ENCODE measurements at regions not wholly inside any gene's neighbourhood (a gene's known extent, or its start where the extent isn't known, plus 50 kb on each side); places are given as distances from the start of the nearest gene placed in this dataset.
"Not testable (repeated sequence)": the region's sequence is repeated elsewhere in the genome, so short reads cannot be mapped to it uniquely, and the experiment has no call there.

DNA sequence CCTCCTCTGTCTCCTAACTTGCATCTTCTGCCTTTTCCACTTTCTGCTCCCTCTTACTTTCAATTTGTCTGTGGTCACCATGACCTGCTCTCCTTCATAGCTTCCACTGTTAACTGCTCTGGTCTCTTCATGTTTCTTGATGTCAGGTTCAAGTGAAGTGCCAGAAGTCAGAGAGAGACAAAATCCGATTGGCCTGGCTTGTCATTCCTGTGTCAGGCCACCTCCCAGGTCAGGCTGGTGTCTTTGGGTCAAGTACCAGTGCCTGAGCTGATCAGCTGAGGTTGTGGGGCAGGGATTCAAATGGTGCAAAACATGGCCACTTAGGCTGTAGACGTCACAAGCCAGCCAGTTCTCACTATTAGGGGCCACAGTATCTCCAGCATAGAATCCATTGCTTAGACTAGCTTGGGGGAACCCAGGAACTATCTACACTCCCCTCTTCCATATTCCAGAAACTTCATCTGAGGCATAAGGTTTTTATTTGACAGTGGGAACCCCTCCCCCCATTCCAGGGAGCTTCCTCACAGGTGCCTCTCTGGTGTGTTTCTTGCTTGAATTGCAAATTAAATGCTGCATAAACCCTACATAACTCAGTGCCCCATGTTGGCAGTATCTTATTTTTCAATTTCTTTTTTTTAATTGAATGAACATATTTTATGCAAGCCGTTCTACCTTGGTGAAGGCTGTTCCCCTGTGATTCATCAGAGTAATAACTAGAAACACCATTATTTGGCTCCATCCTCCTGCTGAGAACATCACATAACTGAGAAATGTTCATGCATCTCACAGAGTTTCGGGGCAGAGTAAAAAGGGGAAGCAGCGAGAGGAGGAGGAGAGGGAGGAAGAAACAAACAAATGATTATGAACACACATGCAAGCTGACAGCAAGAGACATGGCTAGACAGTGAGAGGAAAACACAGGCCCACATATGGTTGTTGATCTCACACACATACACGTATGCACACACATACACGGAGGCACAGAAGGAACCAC lies 175.8 kb downstream of the TLE3 start:
- no peak for DNase-seq (ENCODE audit: low read depth)
- H3K4me3 ChIP-seq (ENCODE audit: control insufficient read depth, low read depth, low read length): no peak overlapping the region
- TF ChIP-seq, protein P1, sequence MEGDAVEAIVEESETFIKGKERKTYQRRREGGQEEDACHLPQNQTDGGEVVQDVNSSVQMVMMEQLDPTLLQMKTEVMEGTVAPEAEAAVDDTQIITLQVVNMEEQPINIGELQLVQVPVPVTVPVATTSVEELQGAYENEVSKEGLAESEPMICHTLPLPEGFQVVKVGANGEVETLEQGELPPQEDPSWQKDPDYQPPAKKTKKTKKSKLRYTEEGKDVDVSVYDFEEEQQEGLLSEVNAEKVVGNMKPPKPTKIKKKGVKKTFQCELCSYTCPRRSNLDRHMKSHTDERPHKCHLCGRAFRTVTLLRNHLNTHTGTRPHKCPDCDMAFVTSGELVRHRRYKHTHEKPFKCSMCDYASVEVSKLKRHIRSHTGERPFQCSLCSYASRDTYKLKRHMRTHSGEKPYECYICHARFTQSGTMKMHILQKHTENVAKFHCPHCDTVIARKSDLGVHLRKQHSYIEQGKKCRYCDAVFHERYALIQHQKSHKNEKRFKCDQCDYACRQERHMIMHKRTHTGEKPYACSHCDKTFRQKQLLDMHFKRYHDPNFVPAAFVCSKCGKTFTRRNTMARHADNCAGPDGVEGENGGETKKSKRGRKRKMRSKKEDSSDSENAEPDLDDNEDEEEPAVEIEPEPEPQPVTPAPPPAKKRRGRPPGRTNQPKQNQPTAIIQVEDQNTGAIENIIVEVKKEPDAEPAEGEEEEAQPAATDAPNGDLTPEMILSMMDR (conservative IDR thresholded peaks at IDR 0.05; ENCODE audit: control insufficient read depth, insufficient read depth, low read depth, low read length): no peak

DNA sequence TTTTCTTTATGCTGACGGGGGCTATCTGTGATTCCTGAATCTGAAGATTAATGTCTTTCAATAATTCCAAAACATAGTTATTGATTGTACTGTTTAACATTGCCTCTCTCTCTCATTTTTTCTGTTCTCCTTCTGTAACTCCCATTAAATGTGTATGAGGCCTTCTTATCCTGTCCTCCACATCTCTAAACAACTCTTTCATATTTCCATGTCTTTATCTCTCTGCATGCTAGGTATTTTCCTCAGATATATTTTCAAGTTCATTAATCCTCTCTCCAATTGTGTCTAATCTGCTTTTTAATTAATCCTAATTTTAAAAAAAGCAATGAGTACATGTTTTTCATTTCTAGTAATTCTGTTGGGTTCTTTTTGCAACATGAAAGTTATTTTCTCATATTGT lies 173.2 kb downstream of the TLE3 start:
- H3K4me3 ChIP-seq (ENCODE audit: control insufficient read depth, low read depth, low read length): no peak overlapping the region
- no peak for DNase-seq (ENCODE audit: low read depth)
- TF ChIP-seq, protein P1 (conservative IDR thresholded peaks at IDR 0.05; ENCODE audit: control insufficient read depth, insufficient read depth, low read depth, low read length): no peak

DNA sequence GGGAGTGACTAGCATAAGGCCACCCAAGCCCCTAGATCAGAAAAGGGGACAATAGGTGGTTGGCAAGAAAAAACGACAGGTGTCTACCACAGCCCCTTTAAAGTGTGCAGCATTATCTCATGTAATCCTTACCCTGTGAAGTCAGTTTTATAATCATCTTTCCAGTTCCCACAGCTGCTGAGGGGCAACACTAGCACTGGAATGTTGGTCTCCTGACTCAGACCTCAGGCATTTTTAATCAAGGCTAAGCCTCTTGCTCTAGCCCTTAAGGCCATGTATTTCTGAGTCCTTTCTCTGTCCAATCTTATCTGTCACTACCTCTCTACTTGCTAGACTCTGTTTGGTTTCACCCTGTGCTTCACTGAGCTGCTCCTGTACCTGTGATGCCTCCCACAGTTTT lies 171.7 kb downstream of the TLE3 start:
- no peak overlapping the region for H3K4me3 ChIP-seq (ENCODE audit: control insufficient read depth, low read depth, low read length)
- TF ChIP-seq, protein P1 (conservative IDR thresholded peaks at IDR 0.05; ENCODE audit: control insufficient read depth, insufficient read depth, low read depth, low read length): no peak
- DNase-seq (ENCODE audit: low read depth): no peak

GRCh38 chr15:69926721-69927120 lies 171.0 kb downstream of the TLE3 start:
- TF ChIP-seq, protein P1 (conservative IDR thresholded peaks at IDR 0.05; ENCODE audit: control insufficient read depth, insufficient read depth, low read depth, low read length): no peak
- no peak for DNase-seq (ENCODE audit: low read depth)
- no peak overlapping the region for H3K4me3 ChIP-seq (ENCODE audit: control insufficient read depth, low read depth, low read length)

DNA sequence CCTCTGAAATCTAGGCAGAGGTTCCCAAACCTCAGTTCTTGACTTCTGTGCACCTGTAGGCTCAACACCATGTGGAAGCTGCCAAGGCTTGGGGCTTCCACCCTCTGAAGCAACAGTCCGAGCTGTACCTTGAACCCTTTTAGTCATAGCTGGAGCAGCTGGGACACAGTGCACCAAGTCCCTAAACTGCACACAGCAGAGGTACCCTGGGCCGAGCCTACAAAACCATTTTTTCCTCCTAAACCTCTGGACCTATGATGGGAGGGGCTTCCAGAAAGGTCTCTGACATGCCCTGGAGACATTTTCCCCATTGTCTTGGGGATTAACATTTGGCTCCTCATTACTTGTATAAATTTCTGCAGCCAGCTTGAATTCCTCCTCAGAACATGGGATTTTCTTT lies 168.8 kb downstream of the TLE3 start:
- H3K4me3 ChIP-seq (ENCODE audit: control insufficient read depth, low read depth, low read length); DNase-seq (ENCODE audit: low read depth): not testable (repeated sequence)

DNA sequence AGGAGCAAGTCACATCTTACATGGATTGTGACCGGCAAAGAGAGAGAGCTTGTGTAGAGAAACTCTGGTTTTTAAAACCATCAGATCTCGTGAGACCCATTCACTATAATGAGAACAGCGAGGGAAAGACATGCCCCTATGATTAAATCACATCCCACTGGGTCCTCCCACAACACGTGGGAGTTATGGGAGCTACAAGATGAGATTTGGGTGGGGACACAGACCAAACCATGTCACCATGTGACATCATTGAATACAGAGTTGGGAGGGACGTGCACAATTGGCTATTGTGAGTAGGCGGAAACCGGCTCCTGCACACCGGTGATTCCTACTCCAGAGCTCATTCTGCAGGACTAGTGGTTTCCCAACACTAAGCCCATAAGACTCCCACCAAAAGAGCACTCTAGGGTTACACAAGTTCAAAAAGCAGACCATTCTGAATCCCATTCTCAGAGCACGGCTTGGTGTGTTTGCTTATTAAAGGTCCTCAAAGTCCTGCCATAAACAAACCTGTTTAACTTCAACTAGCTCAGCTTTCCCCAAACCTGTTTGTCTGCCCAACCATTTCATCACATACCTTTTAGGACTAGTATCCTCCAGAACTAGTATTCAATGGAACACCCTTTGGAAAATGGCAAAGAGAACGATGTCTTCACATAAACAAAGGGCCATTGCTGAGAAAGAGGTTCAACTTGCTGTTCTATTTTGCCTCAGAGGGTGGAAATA lies 167.6 kb downstream of the TLE3 start:
- no peak overlapping the region for H3K4me3 ChIP-seq (ENCODE audit: control insufficient read depth, low read depth, low read length)
- TF ChIP-seq, protein P1 (conservative IDR thresholded peaks at IDR 0.05; ENCODE audit: control insufficient read depth, insufficient read depth, low read depth, low read length): no peak
- DNase-seq (ENCODE audit: low read depth): no peak

GRCh38 chr15:69930754-69931153 lies 167.0 kb downstream of the TLE3 start:
- TF ChIP-seq, protein P1 (conservative IDR thresholded peaks at IDR 0.05; ENCODE audit: control insufficient read depth, insufficient read depth, low read depth, low read length): no peak
- DNase-seq (ENCODE audit: low read depth): no peak
- H3K4me3 ChIP-seq (ENCODE audit: control insufficient read depth, low read depth, low read length): no peak overlapping the region

Data from fibroblast of mammary gland (primary cell).